Mesendoderm (in vitro differentiated cells): ENCODE measurements at regions not wholly inside any gene's neighbourhood (a gene's known extent, or its start where the extent isn't known, plus 50 kb on each side); places are given as distances from the start of the nearest gene placed in this dataset.

Experiments used
- DNase-seq: peaks from one replicate; pipeline ENCODE4 v3.0.0; 2013
- H2AK5ac ChIP-seq: 2 replicates; pipeline ENCODE4 v1.6.1; 2013; ENCODE audit warnings: low read length, inconsistent platforms
- H2BK120ac ChIP-seq: 2 replicates; pipeline ENCODE4 v1.6.1; 2013; ENCODE audit warnings: low read depth, mild to moderate bottlenecking, low read length, moderate library complexity, mixed read lengths
- H2BK15ac ChIP-seq: replicated peaks from 2 replicates; pipeline ENCODE4 v1.6.1; 2013; ENCODE audit warnings: low read depth, mild to moderate bottlenecking, moderate library complexity
- H2BK5ac ChIP-seq: 2 replicates; pipeline ENCODE4 v1.6.1; 2013; ENCODE audit warnings: low read length, inconsistent platforms
- H3K18ac ChIP-seq: 2 replicates; pipeline ENCODE4 v1.6.1; 2013; ENCODE audit warnings: mild to moderate bottlenecking, low read length, mixed read lengths
- H3K23ac ChIP-seq: one replicate; pipeline ENCODE4 v1.6.1; 2013; ENCODE audit warnings: low read length
- H3K27ac ChIP-seq: 2 replicates; pipeline ENCODE4 v1.5.1; 2013; ENCODE audit warnings: low read depth, mild to moderate bottlenecking, inconsistent platforms, low read length, moderate library complexity
- H3K27me3 ChIP-seq: 2 replicates; pipeline ENCODE4 v1.6.1; 2013; ENCODE audit warnings: low read length, control low read depth, mild to moderate bottlenecking, inconsistent platforms; ENCODE audit not compliant: insufficient read depth, poor library complexity
- H3K36me3 ChIP-seq: 2 replicates; pipeline ENCODE4 v1.6.1; 2013; ENCODE audit warnings: low read length, inconsistent platforms; ENCODE audit not compliant: control insufficient read depth, insufficient read depth
- H3K4ac ChIP-seq: one replicate; pipeline ENCODE4 v1.6.1; 2013; ENCODE audit warnings: low read depth, mild to moderate bottlenecking, low read length, moderate library complexity
- H3K4me1 ChIP-seq: 2 replicates; pipeline ENCODE4 v1.6.1; 2013; ENCODE audit warnings: low read depth, low read length, inconsistent platforms; ENCODE audit not compliant: control insufficient read depth
- H3K4me2 ChIP-seq: 2 replicates; pipeline ENCODE4 v1.6.1; 2013; ENCODE audit warnings: low read length
- H3K4me3 ChIP-seq: 2 replicates; pipeline ENCODE4 v1.5.1; 2013; ENCODE audit warnings: mild to moderate bottlenecking, low read length
- H3K56ac ChIP-seq: one replicate; pipeline ENCODE4 v1.6.1; 2013; ENCODE audit warnings: low read length
- H3K79me1 ChIP-seq: 2 replicates; pipeline ENCODE4 v1.6.1; 2013; ENCODE audit warnings: low read length, inconsistent platforms
- H3K79me2 ChIP-seq: 2 replicates; pipeline ENCODE4 v1.6.1; 2013; ENCODE audit warnings: mild to moderate bottlenecking, low read length; ENCODE audit not compliant: control insufficient read depth, insufficient read depth
- H3K9ac ChIP-seq: 2 replicates; pipeline ENCODE4 v1.6.1; 2013; ENCODE audit warnings: low read length, inconsistent platforms
- H4K5ac ChIP-seq: one replicate; pipeline ENCODE4 v1.6.1; 2013; ENCODE audit warnings: low read length
- H4K8ac ChIP-seq: one replicate; pipeline ENCODE4 v1.6.1; 2013; ENCODE audit warnings: low read depth, mild to moderate bottlenecking, control low read depth, low read length, moderate library complexity
- WGBS: extraction: QIAGEN DNeasy Blood & Tissue Kit; methylation state at CpG from one replicate; pipeline ENCODE4 v1.1.7; 2013; ENCODE audit warnings: low lambda C conversion rate, missing lambda C conversion rate; ENCODE audit not compliant: insufficient coverage; ENCODE audit errors: extremely low coverage; 5-methylcytosine and 5-hydroxymethylcytosine counted together

DNA sequence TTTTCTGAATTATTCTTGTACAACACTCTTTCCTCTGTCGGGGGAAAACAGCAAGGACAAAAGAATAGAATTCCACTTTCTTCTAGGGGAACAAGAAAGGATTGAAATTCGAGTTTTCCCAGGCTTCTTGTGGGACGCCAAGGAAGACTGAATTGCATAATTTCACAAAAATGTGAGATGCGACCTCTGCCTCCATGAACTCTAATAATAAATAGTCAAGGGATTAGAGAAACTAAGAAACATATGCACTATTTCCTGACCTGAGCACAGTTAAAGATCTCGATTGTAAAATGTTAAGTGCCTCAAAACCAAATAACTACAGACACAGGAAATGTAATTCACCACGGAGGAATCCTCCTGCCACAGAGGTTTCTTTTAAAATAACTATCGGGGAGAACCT lies 117.3 kb upstream of the MARK1 start:
- Histone ChIP-seq H3K9ac (no peak overlapping the region), H3K4me2 (no peak overlapping the region), H4K5ac (no peak overlapping the region), H2BK5ac (no peak overlapping the region), H3K4ac (no peak overlapping the region), H3K23ac (no peak overlapping the region), H3K4me3 (no peak overlapping the region), H3K27ac (no peak overlapping the region), H3K79me1 (no peaks in the 10 kb centered on the region), H2BK15ac (peak overlapping the region; percentile 45), H3K79me2 (no peaks in the 10 kb centered on the region), H3K18ac (no peak overlapping the region), H3K56ac (no peak overlapping the region), H3K4me1 (no peaks in the 10 kb centered on the region), H2AK5ac (no peak overlapping the region), H4K8ac (no peak overlapping the region), H2BK120ac (no peak overlapping the region), H3K27me3 (no peaks in the 10 kb centered on the region), H3K36me3 (no peaks in the 10 kb centered on the region)
- DNase-seq: no peak
- no CpG with 5 or more reads among the region's 7 CpGs for WGBS

GRCh38 chr1:220409771-220410595 lies 118.0 kb upstream of the MARK1 start:
- Histone ChIP-seq H3K23ac (no peak overlapping the region), H3K4me2 (no peak overlapping the region), H3K27ac (no peak overlapping the region), H3K36me3 (no peaks in the 10 kb centered on the region), H2AK5ac (no peak overlapping the region), H3K9ac (no peak overlapping the region), H4K5ac (no peak overlapping the region), H3K56ac (peak overlapping the region; percentile 37), H2BK5ac (no peak overlapping the region), H4K8ac (no peak overlapping the region), H3K79me2 (no peaks in the 10 kb centered on the region), H2BK15ac (no peak overlapping the region), H3K79me1 (no peaks in the 10 kb centered on the region), H3K4ac (no peak overlapping the region), H3K4me3 (no peak overlapping the region), H3K4me1 (no peaks in the 10 kb centered on the region), H3K27me3 (no peaks in the 10 kb centered on the region), H3K18ac (no peak overlapping the region), H2BK120ac (no peak overlapping the region)
- no peak for DNase-seq
- WGBS: no CpG with 5 or more reads among the region's 13 CpGs

- H3K79me1 ChIP-seq: no peaks in the 10 kb centered on the region
- H3K79me2 ChIP-seq: no peaks in the 10 kb centered on the region
- no peaks in the 10 kb centered on the region for H3K4me1 ChIP-seq
- DNase-seq: no peak
- no peak overlapping the region for H3K23ac ChIP-seq
- H3K4ac ChIP-seq: no peak overlapping the region
- H3K4me2 ChIP-seq: no peak overlapping the region
- no peak overlapping the region for H3K9ac ChIP-seq
- no peak overlapping the region for H3K56ac ChIP-seq
- H2BK120ac ChIP-seq: no peak overlapping the region
- H3K27ac ChIP-seq: no peak overlapping the region
- H2BK5ac ChIP-seq: no peak overlapping the region
- no peaks in the 10 kb centered on the region for H3K27me3 ChIP-seq
- no peak overlapping the region for H3K4me3 ChIP-seq
- H2AK5ac ChIP-seq: no peak overlapping the region
- H3K18ac ChIP-seq: no peak overlapping the region
- no peak overlapping the region for H2BK15ac ChIP-seq
- H4K8ac ChIP-seq: no peak overlapping the region
- H3K36me3 ChIP-seq: no peaks in the 10 kb centered on the region
- no peak overlapping the region for H4K5ac ChIP-seq
Measured at GRCh38 chr1:220407191-220407590, 120.7 kb upstream of the MARK1 start.

DNA sequence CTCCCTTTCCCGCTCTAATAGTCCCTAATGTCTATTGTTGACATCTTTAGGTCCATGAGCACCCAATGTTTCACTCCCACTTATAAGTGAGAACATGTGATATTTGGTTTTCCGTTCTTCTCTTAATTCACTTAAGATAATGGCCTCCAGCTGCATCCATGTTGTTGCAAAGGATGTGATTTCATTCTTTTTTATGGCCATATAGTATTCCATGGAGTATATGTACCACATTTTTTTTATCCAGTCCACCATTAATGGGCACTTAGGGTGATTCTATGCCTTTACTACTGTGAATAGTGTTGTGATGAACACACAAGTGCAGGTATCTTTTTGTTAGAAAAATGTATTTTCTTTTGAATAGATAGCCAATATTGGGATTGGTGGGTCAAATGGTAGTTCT lies 126.0 kb upstream of the RAB3GAP2 start:
- H3K79me1 ChIP-seq: no peaks in the 10 kb centered on the region
- no peak overlapping the region for H3K23ac ChIP-seq
- no peak overlapping the region for H3K27ac ChIP-seq
- H3K4me1 ChIP-seq: no peaks in the 10 kb centered on the region
- H2BK5ac ChIP-seq: no peak overlapping the region
- no CpG with 5 or more reads among the region's 2 CpGs for WGBS
- H2BK15ac ChIP-seq: no peak overlapping the region
- H3K4me3 ChIP-seq: no peak overlapping the region
- no peak overlapping the region for H3K56ac ChIP-seq
- no peak overlapping the region for H3K4ac ChIP-seq
- no peak overlapping the region for H4K8ac ChIP-seq
- H3K9ac ChIP-seq: no peak overlapping the region
- no peak overlapping the region for H2BK120ac ChIP-seq
- H3K36me3 ChIP-seq: no peaks in the 10 kb centered on the region
- no peak for DNase-seq
- H3K27me3 ChIP-seq: no peaks in the 10 kb centered on the region
- H3K18ac ChIP-seq: no peak overlapping the region
- no peaks in the 10 kb centered on the region for H3K79me2 ChIP-seq
- no peak overlapping the region for H4K5ac ChIP-seq
- H2AK5ac ChIP-seq: no peak overlapping the region
- no peak overlapping the region for H3K4me2 ChIP-seq

DNA sequence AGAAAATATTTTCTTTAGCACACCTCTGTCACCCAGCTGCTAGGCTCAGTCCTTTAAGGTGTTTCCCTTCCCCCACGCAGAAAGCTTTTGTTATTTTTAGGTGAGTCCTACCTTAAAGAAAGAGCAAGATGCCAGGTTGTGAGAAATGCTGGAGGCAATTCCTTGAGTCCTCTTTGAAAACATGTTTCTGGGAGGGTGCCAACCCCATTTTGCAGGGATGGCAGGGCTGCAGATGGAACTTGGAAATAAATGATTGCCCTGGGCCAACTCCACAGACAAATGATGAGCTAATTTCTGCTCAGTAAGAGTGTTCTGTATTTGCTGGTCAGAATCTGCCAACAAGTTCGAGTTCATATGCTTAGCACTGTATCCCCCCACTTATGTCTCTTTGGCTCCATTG lies 119.2 kb upstream of the RAB3GAP2 start:
- Histone ChIP-seq H3K4ac (no peak overlapping the region), H3K4me3 (no peak overlapping the region), H3K36me3 (no peaks in the 10 kb centered on the region), H3K56ac (no peak overlapping the region), H2BK120ac (no peak overlapping the region), H3K4me1 (peaks cover 2% of the 10 kb centered on the region), H3K79me1 (no peaks in the 10 kb centered on the region), H3K18ac (no peak overlapping the region), H3K79me2 (no peaks in the 10 kb centered on the region), H3K4me2 (no peak overlapping the region), H2BK15ac (no peak overlapping the region), H3K9ac (no peak overlapping the region), H3K27ac (no peak overlapping the region), H3K27me3 (no peaks in the 10 kb centered on the region), H2BK5ac (no peak overlapping the region), H4K8ac (no peak overlapping the region), H3K23ac (no peak overlapping the region), H2AK5ac (no peak overlapping the region), H4K5ac (no peak overlapping the region)
- WGBS: no CpG with 5 or more reads among the region's 2 CpGs
- DNase-seq: no peak

DNA sequence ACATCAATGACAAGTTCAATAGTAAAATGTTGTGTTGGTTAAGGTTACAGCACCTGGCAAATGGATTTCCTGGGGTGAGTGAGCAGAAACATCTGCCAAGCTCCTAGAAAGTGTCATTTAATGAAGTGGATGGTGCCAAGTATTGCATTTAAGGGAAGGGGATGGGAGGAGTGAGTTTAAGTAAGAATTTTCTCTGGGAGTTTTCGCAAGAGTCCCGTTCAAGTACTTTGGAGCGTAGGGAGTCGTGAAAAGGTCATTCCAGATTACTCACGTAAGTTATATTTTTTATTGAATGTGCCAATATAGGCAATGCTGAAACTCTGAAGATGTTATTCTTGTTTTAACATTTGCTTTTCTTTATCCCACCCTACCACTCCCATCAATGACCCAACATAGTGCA lies 117.4 kb upstream of the RAB3GAP2 start:
- DNase-seq: no peak
- Histone ChIP-seq H2BK120ac (no peak overlapping the region), H3K18ac (no peak overlapping the region), H4K8ac (no peak overlapping the region), H3K56ac (no peak overlapping the region), H3K4me1 (peaks cover 2% of the 10 kb centered on the region), H2BK15ac (no peak overlapping the region), H3K9ac (no peak overlapping the region), H2BK5ac (no peak overlapping the region), H3K27ac (no peak overlapping the region), H2AK5ac (no peak overlapping the region), H4K5ac (no peak overlapping the region), H3K36me3 (no peaks in the 10 kb centered on the region), H3K4me3 (no peak overlapping the region), H3K79me1 (no peaks in the 10 kb centered on the region), H3K79me2 (no peaks in the 10 kb centered on the region), H3K23ac (no peak overlapping the region), H3K4me2 (no peak overlapping the region), H3K27me3 (no peaks in the 10 kb centered on the region), H3K4ac (no peak overlapping the region)
- no CpG with 5 or more reads among the region's 5 CpGs for WGBS
